Right lobe of liver (tissue), 4 donors: ENCODE measurements at regions not wholly inside any gene's neighbourhood (a gene's known extent, or its start where the extent isn't known, plus 50 kb on each side); places are given as distances from the start of the nearest gene placed in this dataset.

Experiments
- CTCF ChIP-seq, 4 donors: fragments of 200-600 bp in 3 of 4; fragments of 450-650 bp in 1 of 4; IDR thresholded peaks; one replicate each; pipeline versions ENCODE4 v1.5.1 to v1.8.0; 2016 to 2022; ENCODE audit warnings: antibody characterized with exemption in 4 of 4, mild to moderate bottlenecking in 2 of 4
- POLR2A ChIP-seq: fragments of 450-650 bp; IDR thresholded peaks from one replicate; pipeline ENCODE4 v1.6.1; 2017; ENCODE audit warnings: antibody characterized with exemption, mild to moderate bottlenecking
- donor health status: DM: no; HTN: no; CAD: no.
- donor health status: DM: no; HTN: no; CAD: no.
- donor health status: DM: no; HTN: yes; CAD: no.

- TF ChIP-seq CTCF (IDR thresholded peaks at IDR 0.05) (no peak), POLR2A (no peak)
Observed at GRCh38 chr7:20945451-20945850, 158.8 kb upstream of the SP8 start.
